ENCODE measurements at regions not wholly inside any gene's neighbourhood (a gene's known extent, or its start where the extent isn't known, plus 50 kb on each side); places are given as distances from the start of the nearest gene placed in this dataset.

GRCh38 chr5:88389338-88390095 is 120.9 kb upstream of the TMEM161B start (continued):
- TF ChIP-seq, protein P1, sequence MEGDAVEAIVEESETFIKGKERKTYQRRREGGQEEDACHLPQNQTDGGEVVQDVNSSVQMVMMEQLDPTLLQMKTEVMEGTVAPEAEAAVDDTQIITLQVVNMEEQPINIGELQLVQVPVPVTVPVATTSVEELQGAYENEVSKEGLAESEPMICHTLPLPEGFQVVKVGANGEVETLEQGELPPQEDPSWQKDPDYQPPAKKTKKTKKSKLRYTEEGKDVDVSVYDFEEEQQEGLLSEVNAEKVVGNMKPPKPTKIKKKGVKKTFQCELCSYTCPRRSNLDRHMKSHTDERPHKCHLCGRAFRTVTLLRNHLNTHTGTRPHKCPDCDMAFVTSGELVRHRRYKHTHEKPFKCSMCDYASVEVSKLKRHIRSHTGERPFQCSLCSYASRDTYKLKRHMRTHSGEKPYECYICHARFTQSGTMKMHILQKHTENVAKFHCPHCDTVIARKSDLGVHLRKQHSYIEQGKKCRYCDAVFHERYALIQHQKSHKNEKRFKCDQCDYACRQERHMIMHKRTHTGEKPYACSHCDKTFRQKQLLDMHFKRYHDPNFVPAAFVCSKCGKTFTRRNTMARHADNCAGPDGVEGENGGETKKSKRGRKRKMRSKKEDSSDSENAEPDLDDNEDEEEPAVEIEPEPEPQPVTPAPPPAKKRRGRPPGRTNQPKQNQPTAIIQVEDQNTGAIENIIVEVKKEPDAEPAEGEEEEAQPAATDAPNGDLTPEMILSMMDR (IDR thresholded peaks at IDR 0.05 in 2 of 3, conservative IDR thresholded peaks at IDR 0.05 in 1 of 3; ENCODE audit: borderline replicate concordance in 1 of 3, insufficient read depth in 1 of 3, low read depth in 2 of 3, low read length in 2 of 3): no peak
- TF ChIP-seq EZH2 (IDR thresholded peaks at IDR 0.05): no peak
- TF ChIP-seq, protein P2, sequence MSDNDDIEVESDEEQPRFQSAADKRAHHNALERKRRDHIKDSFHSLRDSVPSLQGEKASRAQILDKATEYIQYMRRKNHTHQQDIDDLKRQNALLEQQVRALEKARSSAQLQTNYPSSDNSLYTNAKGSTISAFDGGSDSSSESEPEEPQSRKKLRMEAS (IDR thresholded peaks at IDR 0.05): no peak
- TF ChIP-seq ZFX (IDR thresholded peaks at IDR 0.05): no peak
- no peak for TF ChIP-seq ZNF274 (IDR thresholded peaks at IDR 0.05; ENCODE audit: low read depth, low read length)
- TF ChIP-seq ELF1 (IDR thresholded peaks at IDR 0.05; ENCODE audit: borderline replicate concordance, low read depth): no peak
- TF ChIP-seq, protein P3, sequence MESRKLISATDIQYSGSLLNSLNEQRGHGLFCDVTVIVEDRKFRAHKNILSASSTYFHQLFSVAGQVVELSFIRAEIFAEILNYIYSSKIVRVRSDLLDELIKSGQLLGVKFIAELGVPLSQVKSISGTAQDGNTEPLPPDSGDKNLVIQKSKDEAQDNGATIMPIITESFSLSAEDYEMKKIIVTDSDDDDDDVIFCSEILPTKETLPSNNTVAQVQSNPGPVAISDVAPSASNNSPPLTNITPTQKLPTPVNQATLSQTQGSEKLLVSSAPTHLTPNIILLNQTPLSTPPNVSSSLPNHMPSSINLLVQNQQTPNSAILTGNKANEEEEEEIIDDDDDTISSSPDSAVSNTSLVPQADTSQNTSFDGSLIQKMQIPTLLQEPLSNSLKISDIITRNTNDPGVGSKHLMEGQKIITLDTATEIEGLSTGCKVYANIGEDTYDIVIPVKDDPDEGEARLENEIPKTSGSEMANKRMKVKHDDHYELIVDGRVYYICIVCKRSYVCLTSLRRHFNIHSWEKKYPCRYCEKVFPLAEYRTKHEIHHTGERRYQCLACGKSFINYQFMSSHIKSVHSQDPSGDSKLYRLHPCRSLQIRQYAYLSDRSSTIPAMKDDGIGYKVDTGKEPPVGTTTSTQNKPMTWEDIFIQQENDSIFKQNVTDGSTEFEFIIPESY (IDR thresholded peaks at IDR 0.05; ENCODE audit: extremely low read depth, insufficient replicate concordance, low read length): no peak
